ENCODE measurements at regions not wholly inside any gene's neighbourhood (a gene's known extent, or its start where the extent isn't known, plus 50 kb on each side); places are given as distances from the start of the nearest gene placed in this dataset.
"Not testable (repeated sequence)": the region's sequence is repeated elsewhere in the genome, so short reads cannot be mapped to it uniquely, and the experiment has no call there.

DNA sequence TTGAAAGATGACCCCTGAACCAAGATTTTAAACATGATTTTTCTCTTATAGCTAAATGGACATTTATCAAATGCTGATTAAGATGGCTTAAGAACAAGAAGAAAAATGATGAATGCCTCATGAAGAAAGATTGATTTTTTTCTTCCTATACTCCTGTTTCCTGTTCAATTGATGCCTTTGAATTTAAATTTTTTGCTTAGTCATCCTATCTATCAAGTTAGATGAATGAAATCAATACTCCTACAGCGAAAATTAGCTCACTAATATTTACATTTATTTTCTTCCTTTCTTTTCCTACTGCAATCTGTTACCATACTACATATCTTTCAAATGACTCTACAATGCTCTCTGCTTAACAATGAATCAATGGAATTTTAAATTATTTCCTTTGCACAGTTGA lies 773.6 kb upstream of the DIAPH2 start:
- Histone ChIP-seq H3K27ac (no peak overlapping the region), H3K4me3 (no peak overlapping the region)
- no peak for DNase-seq (ENCODE audit: low spot score)
- TF ChIP-seq, protein P1, sequence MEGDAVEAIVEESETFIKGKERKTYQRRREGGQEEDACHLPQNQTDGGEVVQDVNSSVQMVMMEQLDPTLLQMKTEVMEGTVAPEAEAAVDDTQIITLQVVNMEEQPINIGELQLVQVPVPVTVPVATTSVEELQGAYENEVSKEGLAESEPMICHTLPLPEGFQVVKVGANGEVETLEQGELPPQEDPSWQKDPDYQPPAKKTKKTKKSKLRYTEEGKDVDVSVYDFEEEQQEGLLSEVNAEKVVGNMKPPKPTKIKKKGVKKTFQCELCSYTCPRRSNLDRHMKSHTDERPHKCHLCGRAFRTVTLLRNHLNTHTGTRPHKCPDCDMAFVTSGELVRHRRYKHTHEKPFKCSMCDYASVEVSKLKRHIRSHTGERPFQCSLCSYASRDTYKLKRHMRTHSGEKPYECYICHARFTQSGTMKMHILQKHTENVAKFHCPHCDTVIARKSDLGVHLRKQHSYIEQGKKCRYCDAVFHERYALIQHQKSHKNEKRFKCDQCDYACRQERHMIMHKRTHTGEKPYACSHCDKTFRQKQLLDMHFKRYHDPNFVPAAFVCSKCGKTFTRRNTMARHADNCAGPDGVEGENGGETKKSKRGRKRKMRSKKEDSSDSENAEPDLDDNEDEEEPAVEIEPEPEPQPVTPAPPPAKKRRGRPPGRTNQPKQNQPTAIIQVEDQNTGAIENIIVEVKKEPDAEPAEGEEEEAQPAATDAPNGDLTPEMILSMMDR (IDR thresholded peaks at IDR 0.05), result no peak

- TF ChIP-seq, protein P1 (IDR thresholded peaks at IDR 0.05), result no peak
- Histone ChIP-seq H3K4me3 (no peak overlapping the region), H3K27ac (no peak overlapping the region)
- no peak for DNase-seq (ENCODE audit: low spot score)
Measured at GRCh38 chrX:95919605-95920004, 765.0 kb upstream of the DIAPH2 start.

DNA sequence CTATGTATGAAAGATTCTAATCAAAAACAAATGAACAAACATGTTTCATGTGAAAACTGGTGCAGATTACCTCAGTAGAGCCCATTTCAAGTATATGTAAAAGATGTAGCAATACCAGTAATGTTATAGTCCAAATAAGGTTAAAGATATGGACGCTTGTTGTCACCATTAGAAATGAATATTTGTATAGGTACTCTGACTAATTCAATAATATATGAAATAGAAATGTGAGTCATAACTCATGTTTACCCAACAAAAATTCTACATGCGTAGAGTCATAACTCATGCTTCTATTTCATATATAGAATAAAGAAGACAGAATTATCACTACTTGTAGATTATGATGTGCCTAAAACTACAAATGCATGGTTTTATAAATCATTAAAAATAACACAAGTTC lies 739.1 kb upstream of the DIAPH2 start:
- DNase-seq (ENCODE audit: low spot score), result no peak
- TF ChIP-seq, protein P1 (IDR thresholded peaks at IDR 0.05), result no peak

DNA sequence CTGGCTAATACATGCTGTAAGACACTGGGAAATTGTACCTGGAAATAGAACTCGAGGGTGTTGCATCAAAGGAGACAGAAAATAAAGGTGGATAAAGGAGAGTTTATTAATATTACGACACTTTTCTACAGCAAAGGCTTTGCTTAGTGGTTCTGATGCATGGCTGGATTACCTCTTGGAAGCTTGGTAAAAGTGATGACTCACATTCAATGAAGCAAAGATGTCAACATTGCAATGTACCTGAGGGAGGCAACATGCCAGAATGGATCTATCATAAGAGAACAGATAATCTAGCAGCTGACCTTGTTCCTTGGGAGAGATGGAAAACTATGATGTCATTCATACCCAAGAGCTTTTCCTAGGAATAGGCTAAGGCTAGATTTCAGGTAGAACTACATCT lies 735.1 kb upstream of the DIAPH2 start:
- DNase-seq (ENCODE audit: low spot score), result no peak
- Histone ChIP-seq H3K4me3 (no peak overlapping the region), H3K27ac (no peak overlapping the region)
- TF ChIP-seq, protein P1 (IDR thresholded peaks at IDR 0.05), result no peak

More for the DNA sequence above, 739.1 kb upstream of the DIAPH2 start:
- H3K4me3 ChIP-seq, result no peak overlapping the region
- no peak overlapping the region for H3K27ac ChIP-seq

GRCh38 chrX:95950679-95951078 lies 734.0 kb upstream of the DIAPH2 start:
- DNase-seq (ENCODE audit: low spot score), result no peak
- TF ChIP-seq, protein P1 (IDR thresholded peaks at IDR 0.05), result no peak
- Histone ChIP-seq H3K4me3 (no peak overlapping the region), H3K27ac (no peak overlapping the region)

DNA sequence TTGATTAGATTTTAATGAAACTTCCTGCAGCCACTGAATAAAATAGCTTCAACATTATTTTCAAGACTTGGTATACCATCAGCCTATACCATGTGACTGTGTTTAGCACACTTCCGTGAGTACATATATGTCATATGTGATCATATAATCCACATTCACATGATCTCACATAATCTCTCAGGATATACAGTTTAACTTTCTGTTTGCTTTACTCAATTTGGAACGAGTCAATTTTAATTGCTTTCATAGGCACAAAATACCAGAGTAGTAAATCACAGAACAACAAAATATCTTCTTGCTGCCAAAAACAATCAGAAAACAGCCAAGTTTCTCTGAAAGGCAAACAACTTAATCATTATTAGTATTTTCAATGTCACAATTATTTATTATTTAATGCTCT lies 731.1 kb upstream of the DIAPH2 start:
- H3K4me3 ChIP-seq, result no peak overlapping the region
- TF ChIP-seq, protein P1 (IDR thresholded peaks at IDR 0.05), result no peak
- no peak overlapping the region for H3K27ac ChIP-seq
- DNase-seq (ENCODE audit: low spot score), result no peak

DNA sequence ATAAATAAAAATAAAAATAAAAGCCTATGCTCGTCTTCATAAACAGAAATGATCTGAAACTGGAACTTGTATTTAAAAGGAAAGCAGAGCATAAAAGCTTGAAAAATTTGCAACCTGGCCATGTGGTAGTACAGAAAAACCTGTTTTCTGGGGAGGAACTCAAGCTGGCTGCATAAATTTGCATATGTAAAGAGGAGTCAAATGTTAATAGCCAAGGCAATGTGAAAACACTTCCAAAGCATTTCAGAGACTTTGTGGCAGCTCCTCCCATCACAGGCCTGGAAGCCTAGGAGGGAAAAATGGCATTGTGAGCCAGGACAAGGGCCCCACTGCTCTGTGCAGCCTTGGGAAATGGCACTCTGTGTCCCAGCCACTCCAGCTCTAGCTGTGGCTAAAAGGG lies 727.9 kb upstream of the DIAPH2 start:
- no peak overlapping the region for H3K27ac ChIP-seq
- TF ChIP-seq, protein P1 (IDR thresholded peaks at IDR 0.05), result no peak
- no peak for DNase-seq (ENCODE audit: low spot score)
- H3K4me3 ChIP-seq, result no peak overlapping the region

DNA sequence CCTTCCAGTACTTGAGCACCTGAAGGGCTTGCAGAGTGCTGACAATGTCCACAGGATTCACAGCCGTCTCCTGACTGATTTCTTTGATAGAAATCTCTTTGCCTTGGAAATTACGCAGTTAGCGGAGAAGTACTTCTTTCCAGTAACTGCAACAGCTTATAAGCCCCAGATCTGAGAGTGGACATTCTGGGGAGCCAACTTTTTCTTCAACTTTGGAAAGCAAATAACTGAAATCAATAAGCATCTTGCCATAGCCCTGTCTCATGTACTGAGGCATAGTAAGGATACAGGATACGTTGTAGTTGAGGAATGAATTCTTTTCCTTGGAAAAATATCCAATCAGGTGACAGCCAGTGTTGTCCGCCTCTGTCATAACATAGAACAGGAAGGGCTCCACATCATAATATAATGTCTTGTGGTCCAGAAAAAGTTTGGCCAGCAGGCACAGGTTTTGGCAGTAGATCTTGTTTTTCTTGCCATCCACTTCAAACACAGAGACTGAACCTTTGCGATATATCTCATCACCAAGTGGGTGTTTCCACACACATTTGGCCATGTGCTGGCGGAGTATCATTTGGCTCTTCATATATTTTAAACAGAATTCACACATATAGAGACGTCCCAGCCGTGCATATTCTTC lies 711.1 kb upstream of the DIAPH2 start:
- not testable (repeated sequence) for H3K27ac ChIP-seq; DNase-seq (ENCODE audit: low spot score); H3K4me3 ChIP-seq

Measured in coronary artery (tissue), 2 donors.